ENCODE measurements at regions not wholly inside any gene's neighbourhood (a gene's known extent, or its start where the extent isn't known, plus 50 kb on each side); places are given as distances from the start of the nearest gene placed in this dataset.

DNA sequence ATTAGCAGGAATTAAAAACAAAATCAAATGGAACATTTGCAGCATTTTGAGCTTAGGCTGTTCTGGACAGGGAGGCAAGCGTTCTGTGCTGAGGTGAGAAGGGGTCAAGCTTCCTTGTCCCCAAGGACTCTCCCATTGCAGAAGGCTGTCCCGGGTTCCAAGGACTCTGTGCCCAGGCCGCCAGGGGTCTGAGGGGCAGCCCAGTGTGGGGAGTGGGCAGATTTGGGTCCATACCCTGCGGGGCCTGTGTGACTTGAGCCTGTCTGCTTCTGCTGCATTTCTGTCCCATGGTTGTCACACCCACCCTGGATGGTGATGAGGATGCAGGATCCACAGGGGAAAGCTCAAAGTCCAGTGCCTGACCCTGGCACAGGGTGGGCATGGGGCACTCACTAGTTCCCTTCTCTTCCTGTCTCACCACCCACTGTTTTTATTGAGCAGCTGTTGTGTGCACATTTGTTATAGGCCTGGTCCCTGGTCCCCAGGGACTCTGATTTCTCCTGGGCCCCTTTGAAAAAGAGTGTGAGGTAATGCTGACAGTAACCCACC, 211.4 kb upstream of the HS6ST1 start:
- CTCF ChIA-PET = no interaction called here
- Histone ChIP-seq H3K9me3 (ENCODE audit: low read depth, low read length, poor library complexity, severe bottlenecking) (no peaks in the 10 kb centered on the region), H3K4me3 (ENCODE audit: low read depth, low read length, poor library complexity, severe bottlenecking) (no peak overlapping the region), H3K27me3 (replicated peaks; ENCODE audit: insufficient read depth, low read depth, low read length, poor library complexity) (no peaks in the 10 kb centered on the region), H3K4me1 (ENCODE audit: insufficient read depth, low read length, poor library complexity, severe bottlenecking) (no peaks in the 10 kb centered on the region), H3K27ac (ENCODE audit: low read depth, low read length, poor library complexity, severe bottlenecking) (no peak overlapping the region), H3K36me3 (ENCODE audit: insufficient read depth, low read length, poor library complexity, severe bottlenecking) (no peaks in the 10 kb centered on the region)
- no peak for TF ChIP-seq EZH2 (IDR thresholded peaks at IDR 0.05; ENCODE audit: borderline replicate concordance, low read depth, low read length, poor library complexity, severe bottlenecking)
- no peak for DNase-seq (ENCODE audit: low spot score)
- intact Hi-C loops (cut with micrococcal nuclease; ENCODE audit: unreplicated experiment) = loop anchor here (5.0 kb wide), 1 partner anchor 208 kb away; no protein-coding TSS in a partner anchor
- POLR2A ChIA-PET (ENCODE audit: low non-redundant PET) = no interaction called here
- no TSS peak for BruUV-seq (replicated peaks)

DNA sequence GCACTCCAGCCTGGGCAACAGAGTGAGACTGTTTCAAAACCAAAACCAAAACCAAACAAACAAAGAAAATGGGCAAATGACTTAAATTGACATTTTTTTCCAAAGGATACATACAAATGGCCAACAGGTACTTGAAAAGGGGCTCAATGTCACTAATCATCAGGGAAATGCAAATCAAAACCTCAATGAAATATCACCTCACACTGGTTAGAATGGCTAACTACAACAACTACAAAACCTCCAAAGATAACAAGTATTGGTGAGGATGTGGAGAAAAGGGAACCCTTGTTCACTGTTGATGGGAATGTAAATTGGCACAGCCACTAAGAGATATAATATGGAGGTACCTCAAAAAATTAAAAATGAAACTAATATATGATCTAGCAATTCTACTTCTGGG, 213.2 kb upstream of the HS6ST1 start:
- Histone ChIP-seq H3K4me3 (ENCODE audit: low read depth, low read length, poor library complexity, severe bottlenecking) (no peak overlapping the region), H3K27me3 (replicated peaks; ENCODE audit: insufficient read depth, low read depth, low read length, poor library complexity) (no peaks in the 10 kb centered on the region), H3K9me3 (ENCODE audit: low read depth, low read length, poor library complexity, severe bottlenecking) (no peaks in the 10 kb centered on the region), H3K36me3 (ENCODE audit: insufficient read depth, low read length, poor library complexity, severe bottlenecking) (no peaks in the 10 kb centered on the region), H3K27ac (ENCODE audit: low read depth, low read length, poor library complexity, severe bottlenecking) (no peak overlapping the region), H3K4me1 (ENCODE audit: insufficient read depth, low read length, poor library complexity, severe bottlenecking) (no peaks in the 10 kb centered on the region)
- DNase-seq (ENCODE audit: low spot score) = peak; percentile 21
- ChIA-PET CTCF (no interaction called here), POLR2A (ENCODE audit: low non-redundant PET) (no interaction called here)
- TF ChIP-seq EZH2 (IDR thresholded peaks at IDR 0.05; ENCODE audit: borderline replicate concordance, low read depth, low read length, poor library complexity, severe bottlenecking) = no peak
- TF ChIP-seq, protein P1, sequence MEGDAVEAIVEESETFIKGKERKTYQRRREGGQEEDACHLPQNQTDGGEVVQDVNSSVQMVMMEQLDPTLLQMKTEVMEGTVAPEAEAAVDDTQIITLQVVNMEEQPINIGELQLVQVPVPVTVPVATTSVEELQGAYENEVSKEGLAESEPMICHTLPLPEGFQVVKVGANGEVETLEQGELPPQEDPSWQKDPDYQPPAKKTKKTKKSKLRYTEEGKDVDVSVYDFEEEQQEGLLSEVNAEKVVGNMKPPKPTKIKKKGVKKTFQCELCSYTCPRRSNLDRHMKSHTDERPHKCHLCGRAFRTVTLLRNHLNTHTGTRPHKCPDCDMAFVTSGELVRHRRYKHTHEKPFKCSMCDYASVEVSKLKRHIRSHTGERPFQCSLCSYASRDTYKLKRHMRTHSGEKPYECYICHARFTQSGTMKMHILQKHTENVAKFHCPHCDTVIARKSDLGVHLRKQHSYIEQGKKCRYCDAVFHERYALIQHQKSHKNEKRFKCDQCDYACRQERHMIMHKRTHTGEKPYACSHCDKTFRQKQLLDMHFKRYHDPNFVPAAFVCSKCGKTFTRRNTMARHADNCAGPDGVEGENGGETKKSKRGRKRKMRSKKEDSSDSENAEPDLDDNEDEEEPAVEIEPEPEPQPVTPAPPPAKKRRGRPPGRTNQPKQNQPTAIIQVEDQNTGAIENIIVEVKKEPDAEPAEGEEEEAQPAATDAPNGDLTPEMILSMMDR (conservative IDR thresholded peaks at IDR 0.05; ENCODE audit: low read depth, low read length) = peak; percentile 61
- no TSS peak for BruUV-seq (replicated peaks)
- intact Hi-C loops (cut with micrococcal nuclease; ENCODE audit: unreplicated experiment) = loop anchor here (5.0 kb wide), 1 partner anchor 210 kb away; no protein-coding TSS in a partner anchor

DNA sequence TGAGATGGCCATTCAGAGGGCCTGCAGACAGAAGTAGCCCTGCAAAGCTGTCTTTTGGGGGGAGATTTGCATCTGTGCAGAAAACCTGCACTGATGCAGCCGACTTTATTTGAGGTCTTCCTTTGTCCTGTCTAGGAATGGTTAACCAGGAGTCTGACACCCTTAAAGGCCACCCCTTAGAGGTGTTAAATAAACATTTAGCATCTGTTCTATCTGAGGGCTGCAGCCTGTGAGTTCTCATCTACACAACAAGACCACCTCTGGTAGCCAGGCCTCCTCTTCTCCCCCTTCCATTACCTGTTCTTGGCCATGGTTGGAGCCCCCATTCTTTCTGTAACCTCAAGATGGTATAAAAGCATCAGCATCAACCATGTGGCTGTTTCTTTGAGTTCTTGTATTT, 214.4 kb upstream of the HS6ST1 start:
- CTCF ChIA-PET = no interaction called here

More for the DNA sequence above, 214.4 kb upstream of the HS6ST1 start:
- no TSS peak for BruUV-seq (replicated peaks)
- DNase-seq (ENCODE audit: low spot score) = no peak
- Histone ChIP-seq H3K9me3 (ENCODE audit: low read depth, low read length, poor library complexity, severe bottlenecking) (no peaks in the 10 kb centered on the region), H3K27me3 (replicated peaks; ENCODE audit: insufficient read depth, low read depth, low read length, poor library complexity) (no peaks in the 10 kb centered on the region), H3K27ac (ENCODE audit: low read depth, low read length, poor library complexity, severe bottlenecking) (no peak overlapping the region), H3K4me1 (ENCODE audit: insufficient read depth, low read length, poor library complexity, severe bottlenecking) (no peaks in the 10 kb centered on the region), H3K36me3 (ENCODE audit: insufficient read depth, low read length, poor library complexity, severe bottlenecking) (no peaks in the 10 kb centered on the region), H3K4me3 (ENCODE audit: low read depth, low read length, poor library complexity, severe bottlenecking) (no peak overlapping the region)
- intact Hi-C loops (cut with micrococcal nuclease; ENCODE audit: unreplicated experiment) = loop anchor here (5.0 kb wide), 1 partner anchor 211 kb away; no protein-coding TSS in a partner anchor
- POLR2A ChIA-PET (ENCODE audit: low non-redundant PET) = no interaction called here
- TF ChIP-seq EZH2 (IDR thresholded peaks at IDR 0.05; ENCODE audit: borderline replicate concordance, low read depth, low read length, poor library complexity, severe bottlenecking) = no peak
- TF ChIP-seq, protein P1 (conservative IDR thresholded peaks at IDR 0.05; ENCODE audit: low read depth, low read length) = no peak

Data from A673 (cell line).